H1 (cell line): ENCODE measurements at regions not wholly inside any gene's neighbourhood (a gene's known extent, or its start where the extent isn't known, plus 50 kb on each side); places are given as distances from the start of the nearest gene placed in this dataset.

Experiments
- CTCF ChIA-PET: fragments of 300-600 bp; sonication (Branson Sonifier 250); formaldehyde crosslinking; loops from one replicate; lab custom pipeline; 2021; ENCODE audit not compliant: partially characterized antibody; lab: Charles Lee
- POLR2A ChIA-PET: fragments of 300-600 bp; sonication (Branson Sonifier 250); formaldehyde crosslinking; loops from one replicate; lab custom pipeline; 2021; ENCODE audit warnings: inconsistent platforms; ENCODE audit not compliant: partially characterized antibody; lab: Charles Lee
- DNase-seq, 2 experiments: peaks; one replicate each; pipeline versions ENCODE4 v3.0.0 to v3.0.0-alpha.2; 2010 to 2022; ENCODE audit warnings: low spot score in 2 of 2, low read depth in 1 of 2, mixed read lengths in 1 of 2
- FAIRE-seq: peaks from 2 replicates; lab custom pipeline; 2011; peaks lifted over from hg19 to GRCh38; lab: Jason Lieb, UNC
- H2AFZ ChIP-seq: 2 replicates; pipeline ENCODE4 v1.8.1; 2012; ENCODE audit warnings: low read length, inconsistent platforms
- H2AK5ac ChIP-seq: 2 replicates; pipeline ENCODE4 v1.6.1; 2013; ENCODE audit warnings: low read depth, low read length
- H2BK120ac ChIP-seq: replicated peaks from 2 replicates; pipeline ENCODE3; 2013; ENCODE audit warnings: low read depth, low read length, inconsistent platforms
- H2BK12ac ChIP-seq: 2 replicates; pipeline ENCODE4 v1.6.1; 2013; ENCODE audit warnings: low read depth, low read length
- H2BK15ac ChIP-seq: 2 replicates; pipeline ENCODE4 v1.6.1; 2013; ENCODE audit warnings: low read length
- H2BK20ac ChIP-seq: 2 replicates; pipeline ENCODE4 v1.6.1; 2013; ENCODE audit warnings: low read length
- H2BK5ac ChIP-seq: 2 replicates; pipeline ENCODE4 v1.6.1; 2013; ENCODE audit warnings: low read depth, low read length
- H3K14ac ChIP-seq: 2 replicates; pipeline ENCODE4 v1.6.1; 2013; ENCODE audit warnings: inconsistent platforms; ENCODE audit not compliant: insufficient read length
- H3K18ac ChIP-seq: 2 replicates; pipeline ENCODE4 v1.6.1; 2013; ENCODE audit warnings: low read length; ENCODE audit errors: extremely low read depth
- H3K23ac ChIP-seq: 2 replicates; pipeline ENCODE4 v1.6.1; 2013; ENCODE audit warnings: inconsistent platforms; ENCODE audit not compliant: insufficient read length
- H3K23me2 ChIP-seq: 2 replicates; pipeline ENCODE4 v1.6.1; 2013; ENCODE audit warnings: low read depth, low read length
- H3K27ac ChIP-seq: 2 replicates; pipeline ENCODE4 v1.6.1; 2011; ENCODE audit warnings: low read depth, low read length, inconsistent platforms
- H3K27me3 ChIP-seq, 4 experiments: replicated peaks in 1 of 4; 1 replicate in 1 of 4; 2 replicates in 3 of 4; pipeline versions ENCODE4 v1.6.1 to v1.8.1; 2011 to 2013; ENCODE audit warnings: low read length in 3 of 4, mild to moderate bottlenecking in 3 of 4, inconsistent platforms in 2 of 4, mixed read lengths in 2 of 4, moderate library complexity in 1 of 4; ENCODE audit not compliant: control insufficient read depth in 3 of 4, insufficient read depth in 3 of 4; ENCODE audit errors: extremely low read depth in 1 of 4
- H3K36me3 ChIP-seq, 4 experiments: 2 replicates each; pipeline versions ENCODE4 v1.6.1 to v1.8.1; 2011 to 2013; ENCODE audit warnings: mild to moderate bottlenecking in 4 of 4, low read length in 3 of 4, moderate library complexity in 2 of 4, control low read depth in 1 of 4, inconsistent platforms in 1 of 4; ENCODE audit not compliant: insufficient read depth in 4 of 4, control insufficient read depth in 2 of 4
- H3K4ac ChIP-seq: replicated peaks from 2 replicates; pipeline ENCODE3; 2013; ENCODE audit warnings: low read length, low read depth, mixed read lengths, inconsistent platforms; ENCODE audit not compliant: insufficient read length
- H3K4me1 ChIP-seq, 4 experiments: replicated peaks in 1 of 4; 1 replicate in 1 of 4; 2 replicates in 3 of 4; pipeline versions ENCODE4 v1.6.1 to v1.8.1; 2011 to 2013; ENCODE audit warnings: low read length in 3 of 4, inconsistent platforms in 2 of 4, mixed read lengths in 1 of 4; ENCODE audit not compliant: insufficient read depth in 4 of 4, control insufficient read depth in 3 of 4
- H3K4me2 ChIP-seq, 2 experiments: 2 replicates each; pipeline versions ENCODE4 v1.6.1 to v1.8.1; 2011 to 2013; ENCODE audit warnings: low read depth in 2 of 2, low read length in 2 of 2, control low read depth in 1 of 2, inconsistent platforms in 1 of 2, mild to moderate bottlenecking in 1 of 2; ENCODE audit not compliant: insufficient read depth in 1 of 2
- H3K4me3 ChIP-seq, 4 experiments: fragments of 200-600, 300-600 bp in 1 of 4; sonication (generic), shearing (Covaris generic), sonication (Bioruptor Twin) in 1 of 4; 2 replicates each; pipeline versions ENCODE4 v1.5.1 to v1.8.1; 2011 to 2016; ENCODE audit warnings: low read length in 4 of 4, low read depth in 3 of 4, control low read depth in 2 of 4, inconsistent platforms in 2 of 4, mild to moderate bottlenecking in 2 of 4, mixed read lengths in 1 of 4, moderate library complexity in 1 of 4; ENCODE audit not compliant: insufficient read depth in 2 of 4; ENCODE audit errors: extremely low read depth in 1 of 4
- H3K56ac ChIP-seq: replicated peaks from 2 replicates; pipeline ENCODE3; 2013; ENCODE audit warnings: low read depth, mild to moderate bottlenecking, mixed read lengths, low read length, inconsistent platforms; ENCODE audit not compliant: insufficient read length
- H3K79me1 ChIP-seq: 2 replicates; pipeline ENCODE4 v1.6.1; 2013; ENCODE audit warnings: low read depth, low read length, control low read depth
- H3K79me2 ChIP-seq, 2 experiments: 2 replicates each; pipeline versions ENCODE4 v1.6.1 to v1.8.1; 2012 to 2013; ENCODE audit warnings: low read length in 2 of 2, mild to moderate bottlenecking in 2 of 2, inconsistent platforms in 1 of 2; ENCODE audit not compliant: insufficient read depth in 2 of 2, control insufficient read depth in 1 of 2
- H3K9ac ChIP-seq, 4 experiments: replicated peaks in 1 of 4; 1 replicate in 1 of 4; 2 replicates in 3 of 4; pipeline versions ENCODE4 v1.6.1 to v1.8.1; 2011 to 2013; ENCODE audit warnings: low read depth in 3 of 4, low read length in 3 of 4, control low read depth in 2 of 4, mild to moderate bottlenecking in 2 of 4, moderate library complexity in 2 of 4, inconsistent platforms in 1 of 4; ENCODE audit errors: extremely low read depth in 1 of 4
- H3K9me3 ChIP-seq, 2 experiments: 2 replicates each; pipeline versions ENCODE4 v1.6.1 to v1.8.1; 2012 to 2013; ENCODE audit warnings: mild to moderate bottlenecking in 2 of 2, moderate library complexity in 2 of 2, control low read depth in 1 of 2, inconsistent platforms in 1 of 2, low read depth in 1 of 2, low read length in 1 of 2, mixed read lengths in 1 of 2; ENCODE audit not compliant: insufficient read depth in 2 of 2
- H4K20me1 ChIP-seq, 2 experiments: replicated peaks in 1 of 2; 2 replicates each; pipeline versions ENCODE3 to v1.8.1; 2011 to 2013; ENCODE audit warnings: inconsistent platforms in 2 of 2, low read length in 2 of 2, mild to moderate bottlenecking in 1 of 2; ENCODE audit not compliant: insufficient read depth in 2 of 2, control insufficient read depth in 1 of 2
- H4K5ac ChIP-seq: 2 replicates; pipeline ENCODE4 v1.6.1; 2013; ENCODE audit warnings: low read length, low read depth, mixed read lengths, inconsistent platforms; ENCODE audit not compliant: insufficient read length
- H4K8ac ChIP-seq: 2 replicates; pipeline ENCODE4 v1.8.0; 2013; ENCODE audit warnings: mild to moderate bottlenecking, moderate library complexity, low read length, inconsistent platforms; ENCODE audit not compliant: insufficient read depth; ENCODE audit errors: extremely low read depth
- H4K91ac ChIP-seq: replicated peaks from 2 replicates; pipeline ENCODE3; 2013; ENCODE audit warnings: low read length, mixed read lengths, inconsistent platforms; ENCODE audit not compliant: insufficient read length
- JUND ChIP-seq: IDR thresholded peaks from 2 replicates; pipeline ENCODE4 v1.6.1; 2011; ENCODE audit warnings: mild to moderate bottlenecking, improper control_type of control experiment, low read length
- KDM4A ChIP-seq: IDR thresholded peaks from one replicate; pipeline ENCODE4 v1.7.1; 2012; ENCODE audit warnings: low read depth, mild to moderate bottlenecking, moderate library complexity, low read length, inconsistent platforms; ENCODE audit not compliant: severe bottlenecking

DNA sequence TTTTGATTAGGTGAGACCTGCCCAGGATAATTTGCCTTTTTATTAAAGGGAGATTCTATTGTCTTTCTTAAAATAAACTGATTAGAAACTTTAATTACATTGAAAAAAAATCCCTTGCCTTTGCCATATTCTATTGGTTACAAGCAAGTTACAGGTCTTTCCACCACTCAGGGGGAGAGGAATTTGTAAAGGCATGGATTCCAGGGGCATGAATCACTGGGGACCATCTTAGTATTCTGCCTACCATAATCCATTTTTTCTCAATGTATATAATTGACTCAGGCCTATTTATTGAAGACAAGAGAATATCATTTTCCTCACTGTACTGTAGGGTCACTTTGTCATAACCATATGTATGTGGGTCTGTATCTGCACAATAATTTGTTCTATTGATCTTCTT, 124.3 kb upstream of the PDE4B start:
- H4K8ac ChIP-seq, result no peak overlapping the region

More for the DNA sequence above, 124.3 kb upstream of the PDE4B start:
- H3K4me3 ChIP-seq, result no peak overlapping the region
- H4K91ac ChIP-seq, result no peak overlapping the region
- no peaks in the 10 kb centered on the region for H3K36me3 ChIP-seq
- H3K4ac ChIP-seq, result no peak overlapping the region
- H3K56ac ChIP-seq, result no peak overlapping the region
- no peak overlapping the region for H2BK15ac ChIP-seq
- H3K9me3 ChIP-seq, result no peaks in the 10 kb centered on the region
- no peaks in the 10 kb centered on the region for H3K23me2 ChIP-seq
- H2BK12ac ChIP-seq, result no peak overlapping the region
- H3K79me2 ChIP-seq, result no peaks in the 10 kb centered on the region
- H3K23ac ChIP-seq, result no peak overlapping the region
- no peak overlapping the region for H2AK5ac ChIP-seq
- ChIA-PET POLR2A (no interaction called here), CTCF (interaction anchor here (0.6 kb wide), 1 partner anchor 19 kb away, joined by 3 read pairs; no protein-coding TSS in a partner anchor)
- H4K20me1 ChIP-seq, result no peaks in the 10 kb centered on the region
- H3K27ac ChIP-seq, result no peak overlapping the region
- FAIRE-seq (no peak), DNase-seq (no peak)
- 0 out of 2 replicates have a peak overlapping the region, but pooled peaks have one; percentile 34 for H2AFZ ChIP-seq
- no peak overlapping the region for H3K14ac ChIP-seq
- H3K9ac ChIP-seq, result no peak overlapping the region
- no peak overlapping the region for H4K5ac ChIP-seq
- H2BK5ac ChIP-seq, result no peak overlapping the region
- H2BK20ac ChIP-seq, result no peak overlapping the region
- no peaks in the 10 kb centered on the region for H3K27me3 ChIP-seq
- peak; percentile 60; the same call in 1 of the 2 replicates for TF ChIP-seq JUND
- no peak for TF ChIP-seq KDM4A
- no peaks in the 10 kb centered on the region for H3K4me1 ChIP-seq
- H3K4me2 ChIP-seq, result no peak overlapping the region
- H3K18ac ChIP-seq, result no peak overlapping the region
- no peak overlapping the region for H2BK120ac ChIP-seq
- H3K79me1 ChIP-seq, result no peaks in the 10 kb centered on the region
